Endodermal cell (in vitro differentiated cells): ENCODE measurements at regions not wholly inside any gene's neighbourhood (a gene's known extent, or its start where the extent isn't known, plus 50 kb on each side); places are given as distances from the start of the nearest gene placed in this dataset.

ENCODE experiments used
- DNase-seq: peaks from one replicate; pipeline ENCODE4 v3.0.0-alpha.2; 2017
- H3K27ac ChIP-seq: 2 replicates; pipeline ENCODE4 v1.5.1; 2013; ENCODE audit warnings: mild to moderate bottlenecking, low read depth, low read length, moderate library complexity
- H3K27me3 ChIP-seq: 2 replicates; pipeline ENCODE4 v1.6.1; 2013; ENCODE audit warnings: mild to moderate bottlenecking, low read length, moderate library complexity; ENCODE audit not compliant: insufficient read depth, control insufficient read depth, poor library complexity, severe bottlenecking
- H3K36me3 ChIP-seq: 2 replicates; pipeline ENCODE4 v1.7.0; 2013; ENCODE audit warnings: mild to moderate bottlenecking, low read length, moderate library complexity; ENCODE audit not compliant: control insufficient read depth, insufficient read depth
- H3K4me1 ChIP-seq: one replicate; pipeline ENCODE4 v1.7.0; 2013; ENCODE audit warnings: low read length; ENCODE audit not compliant: control insufficient read depth, insufficient read depth
- H3K4me3 ChIP-seq: 2 replicates; pipeline ENCODE4 v1.5.1; 2013; ENCODE audit warnings: mild to moderate bottlenecking, low read length, moderate library complexity
- H3K9ac ChIP-seq: 2 replicates; pipeline ENCODE4 v1.6.1; 2013; ENCODE audit warnings: mild to moderate bottlenecking, low read length, moderate library complexity; ENCODE audit not compliant: poor library complexity, severe bottlenecking; ENCODE audit errors: extremely low read depth
- H3K9me3 ChIP-seq: 2 replicates; pipeline ENCODE4 v1.6.1; 2013; ENCODE audit warnings: mild to moderate bottlenecking, low read length, moderate library complexity; ENCODE audit not compliant: control insufficient read depth
- H3K27ac Mint-ChIP-seq: 2 replicates; pipeline ENCODE4 v1.8.0; 2020; ENCODE audit warnings: mixed read lengths
- H3K27me3 Mint-ChIP-seq: 2 replicates; pipeline ENCODE4 v1.8.0; 2021; ENCODE audit warnings: mild to moderate bottlenecking, mixed read lengths; ENCODE audit not compliant: insufficient read depth
- H3K36me3 Mint-ChIP-seq: 2 replicates; pipeline ENCODE4 v1.8.0; 2020; ENCODE audit warnings: low read depth, mixed read lengths
- H3K4me1 Mint-ChIP-seq: 2 replicates; pipeline ENCODE4 v1.8.0; 2020; ENCODE audit warnings: mixed read lengths
- H3K4me3 Mint-ChIP-seq: 2 replicates; pipeline ENCODE4 v1.8.0; 2020; ENCODE audit warnings: mild to moderate bottlenecking, moderate library complexity, mixed read lengths
- H3K9me3 Mint-ChIP-seq: 2 replicates; pipeline ENCODE4 v1.8.0; 2020; ENCODE audit warnings: mild to moderate bottlenecking, mixed read lengths
- WGBS, 2 experiments: methylation state at CpG; one replicate each; pipeline versions ENCODE4 v1.1.5 to v1.1.7; 2013; ENCODE audit warnings: missing lambda C conversion rate in 2 of 2, mixed read lengths in 1 of 2; ENCODE audit not compliant: insufficient coverage in 1 of 2, insufficient read length in 1 of 2; 5-methylcytosine and 5-hydroxymethylcytosine counted together
- TF ChIP-seq, protein P1 (sequence below): fragments of 200-600 bp; sonication (generic); conservative IDR thresholded peaks from 2 replicates; pipeline ENCODE4 v1.5.0; 2021; ENCODE audit warnings: antibody characterized with exemption, mild to moderate bottlenecking

GRCh38 chr6:114559419-114559818, 216.6 kb upstream of the HS3ST5 start:
- Histone ChIP-seq H3K4me1 (no peaks in the 10 kb centered on the region), H3K36me3 (no peaks in the 10 kb centered on the region), H3K4me3 (no peak overlapping the region), H3K9ac (no peak overlapping the region), H3K27me3 (no peaks in the 10 kb centered on the region), H3K9me3 (peaks cover 20% of the 10 kb centered on the region), H3K27ac (no peak overlapping the region)
- no peak for DNase-seq
- H3K9me3 Mint-ChIP-seq: peaks cover 27% of the 10 kb centered on the region
- peaks cover 4% of the 10 kb centered on the region for H3K36me3 Mint-ChIP-seq
- 96 to 100% methylated on average over 1 of the region's 1 CpG for WGBS, 2 experiments
- H3K4me3 Mint-ChIP-seq: no peak overlapping the region
- TF ChIP-seq, protein P1, sequence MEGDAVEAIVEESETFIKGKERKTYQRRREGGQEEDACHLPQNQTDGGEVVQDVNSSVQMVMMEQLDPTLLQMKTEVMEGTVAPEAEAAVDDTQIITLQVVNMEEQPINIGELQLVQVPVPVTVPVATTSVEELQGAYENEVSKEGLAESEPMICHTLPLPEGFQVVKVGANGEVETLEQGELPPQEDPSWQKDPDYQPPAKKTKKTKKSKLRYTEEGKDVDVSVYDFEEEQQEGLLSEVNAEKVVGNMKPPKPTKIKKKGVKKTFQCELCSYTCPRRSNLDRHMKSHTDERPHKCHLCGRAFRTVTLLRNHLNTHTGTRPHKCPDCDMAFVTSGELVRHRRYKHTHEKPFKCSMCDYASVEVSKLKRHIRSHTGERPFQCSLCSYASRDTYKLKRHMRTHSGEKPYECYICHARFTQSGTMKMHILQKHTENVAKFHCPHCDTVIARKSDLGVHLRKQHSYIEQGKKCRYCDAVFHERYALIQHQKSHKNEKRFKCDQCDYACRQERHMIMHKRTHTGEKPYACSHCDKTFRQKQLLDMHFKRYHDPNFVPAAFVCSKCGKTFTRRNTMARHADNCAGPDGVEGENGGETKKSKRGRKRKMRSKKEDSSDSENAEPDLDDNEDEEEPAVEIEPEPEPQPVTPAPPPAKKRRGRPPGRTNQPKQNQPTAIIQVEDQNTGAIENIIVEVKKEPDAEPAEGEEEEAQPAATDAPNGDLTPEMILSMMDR: no peak
- no peaks in the 10 kb centered on the region for H3K4me1 Mint-ChIP-seq
- no peaks in the 10 kb centered on the region for H3K27me3 Mint-ChIP-seq
- H3K27ac Mint-ChIP-seq: no peak overlapping the region

DNA sequence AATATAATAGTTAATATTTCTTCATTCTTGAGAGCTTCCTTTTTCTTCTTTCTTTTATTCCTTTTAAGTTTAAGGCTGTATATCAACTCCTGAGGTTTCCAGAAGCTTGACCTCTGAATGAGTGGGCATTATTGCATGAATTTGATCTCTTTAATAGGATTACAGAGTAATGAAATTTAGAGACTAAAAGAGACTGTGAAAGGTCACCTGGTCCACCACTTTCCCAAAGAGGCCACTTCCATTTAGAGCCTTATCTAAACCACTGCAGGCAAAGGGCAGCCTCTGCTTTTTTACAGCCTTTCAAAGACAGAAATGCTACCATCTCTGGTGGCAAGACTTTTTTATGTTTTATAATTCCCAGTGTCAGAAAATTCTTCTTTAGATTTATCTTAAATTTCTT, 215.3 kb upstream of the HS3ST5 start:
- Histone ChIP-seq H3K4me1 (no peaks in the 10 kb centered on the region), H3K4me3 (no peak overlapping the region), H3K9ac (no peak overlapping the region), H3K36me3 (no peaks in the 10 kb centered on the region), H3K27ac (no peak overlapping the region), H3K27me3 (no peaks in the 10 kb centered on the region), H3K9me3 (peaks cover 7% of the 10 kb centered on the region)
- Mint-ChIP-seq H3K36me3 (no peaks in the 10 kb centered on the region), H3K27me3 (no peaks in the 10 kb centered on the region), H3K9me3 (peaks cover 16% of the 10 kb centered on the region), H3K4me3 (no peak overlapping the region), H3K27ac (no peak overlapping the region), H3K4me1 (no peaks in the 10 kb centered on the region)
- no peak for DNase-seq
- TF ChIP-seq, protein P1: no peak

DNA sequence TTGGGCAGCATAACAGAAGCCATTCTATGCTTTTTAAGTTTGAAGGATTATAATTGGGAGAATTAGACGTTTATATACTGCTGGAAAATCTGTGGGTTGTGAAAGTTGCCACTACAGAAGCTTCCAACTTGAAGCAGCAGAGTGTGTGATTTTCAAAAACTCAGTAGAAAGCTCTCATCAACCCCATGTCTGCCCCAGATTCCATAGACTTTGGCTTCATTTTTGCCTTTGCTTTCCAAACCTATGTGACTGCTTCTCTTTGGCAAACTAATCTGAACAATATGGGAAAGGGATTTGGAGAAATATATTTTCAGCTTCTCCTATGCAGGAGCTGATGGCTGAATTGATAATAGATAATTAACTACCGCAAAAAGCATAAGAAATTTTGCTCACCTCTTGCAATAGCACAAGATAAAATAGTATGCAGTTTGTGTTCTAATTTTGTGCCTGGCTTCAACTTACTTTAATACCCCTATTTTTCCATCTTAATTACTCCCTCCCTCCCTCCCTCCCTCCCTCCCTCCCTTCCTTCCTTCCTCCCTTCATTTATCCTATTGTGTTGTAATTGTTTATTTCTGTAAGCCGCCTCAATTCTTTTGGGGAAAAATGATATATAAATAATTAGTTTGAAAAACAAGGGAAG, 214.1 kb upstream of the HS3ST5 start:
- Mint-ChIP-seq H3K4me1 (no peaks in the 10 kb centered on the region), H3K4me3 (no peak overlapping the region), H3K9me3 (peaks cover 16% of the 10 kb centered on the region), H3K36me3 (no peaks in the 10 kb centered on the region), H3K27me3 (no peaks in the 10 kb centered on the region), H3K27ac (no peak overlapping the region)
- TF ChIP-seq, protein P1: no peak
- Histone ChIP-seq H3K27me3 (no peaks in the 10 kb centered on the region), H3K9me3 (peaks cover 7% of the 10 kb centered on the region), H3K27ac (no peak overlapping the region), H3K9ac (no peak overlapping the region), H3K4me1 (no peaks in the 10 kb centered on the region), H3K4me3 (no peak overlapping the region), H3K36me3 (no peaks in the 10 kb centered on the region)
- no peak for DNase-seq
- 80 to 88% methylated on average over 1 to 2 of the region's 3 CpGs for WGBS, 2 experiments
